Lung (tissue), 11 donors: ENCODE measurements at regions not wholly inside any gene's neighbourhood (a gene's known extent, or its start where the extent isn't known, plus 50 kb on each side); places are given as distances from the start of the nearest gene placed in this dataset.

ENCODE experiments used
- ATAC-seq: fragments of 200-7000 bp; cut with Tn5 transposase; one replicate; pipeline ENCODE4 v1.9.1; 2020; ENCODE audit warnings: moderate number of reproducible peaks; ENCODE audit not compliant: insufficient read depth, low FRiP score
- DNase-seq, 3 donors: peaks; one replicate each; pipeline ENCODE4 v3.0.0-alpha.2; 2013 to 2017
- H3K27ac ChIP-seq, 2 donors: one replicate each; pipeline ENCODE4 v1.5.1; 2013; ENCODE audit warnings: mild to moderate bottlenecking in 2 of 2, moderate library complexity in 2 of 2, control low read depth in 1 of 2, inconsistent platforms in 1 of 2, low read depth in 1 of 2, low read length in 1 of 2
- H3K27me3 ChIP-seq, 3 donors: one replicate each; pipeline ENCODE4 v1.5.1; 2013; ENCODE audit warnings: low read length in 2 of 3; ENCODE audit not compliant: control insufficient read depth in 3 of 3, insufficient read depth in 3 of 3
- H3K36me3 ChIP-seq, 4 donors: one replicate each; pipeline ENCODE4 v1.5.1; 2013; ENCODE audit warnings: low read length in 4 of 4, mild to moderate bottlenecking in 1 of 4, moderate library complexity in 1 of 4; ENCODE audit not compliant: control insufficient read depth in 4 of 4, insufficient read depth in 4 of 4
- H3K4me1 ChIP-seq, 5 donors: one replicate each; pipeline ENCODE4 v1.5.1; 2013; ENCODE audit warnings: low read length in 5 of 5, mild to moderate bottlenecking in 2 of 5, moderate library complexity in 1 of 5; ENCODE audit not compliant: control insufficient read depth in 5 of 5, insufficient read depth in 5 of 5
- H3K4me3 ChIP-seq: one replicate; pipeline ENCODE4 v1.5.1; 2013; ENCODE audit warnings: mild to moderate bottlenecking, control low read depth, moderate library complexity
- H3K9ac ChIP-seq, 2 donors: one replicate each; pipeline ENCODE4 v1.5.1; 2013; ENCODE audit warnings: low read length in 2 of 2, control low read depth in 1 of 2; ENCODE audit not compliant: insufficient read depth in 1 of 2
- H3K9me3 ChIP-seq, 4 donors: one replicate each; pipeline ENCODE4 v1.5.1; 2013; ENCODE audit warnings: low read length in 3 of 4, mild to moderate bottlenecking in 1 of 4, moderate library complexity in 1 of 4; ENCODE audit not compliant: control insufficient read depth in 4 of 4, insufficient read depth in 3 of 4
- WGBS, 2 donors: extraction: QIAGEN DNeasy Blood & Tissue Kit; methylation state at CpG; one replicate each; pipeline ENCODE4 v1.1.7; 2013; 5-methylcytosine and 5-hydroxymethylcytosine counted together
- TF ChIP-seq, protein P1 (sequence below): IDR thresholded peaks from 2 replicates; pipeline ENCODE4 v1.5.1; 2012; ENCODE audit warnings: mild to moderate bottlenecking; ENCODE audit errors: control extremely low read depth, extremely low read depth
- donor health status: control.
- donor health status: control.
- donor health status: Bipolar disorder and iron deficiency.
- donor health status: healthy.
- donor health status: DM: yes; HTN: yes; CAD: no.

DNA sequence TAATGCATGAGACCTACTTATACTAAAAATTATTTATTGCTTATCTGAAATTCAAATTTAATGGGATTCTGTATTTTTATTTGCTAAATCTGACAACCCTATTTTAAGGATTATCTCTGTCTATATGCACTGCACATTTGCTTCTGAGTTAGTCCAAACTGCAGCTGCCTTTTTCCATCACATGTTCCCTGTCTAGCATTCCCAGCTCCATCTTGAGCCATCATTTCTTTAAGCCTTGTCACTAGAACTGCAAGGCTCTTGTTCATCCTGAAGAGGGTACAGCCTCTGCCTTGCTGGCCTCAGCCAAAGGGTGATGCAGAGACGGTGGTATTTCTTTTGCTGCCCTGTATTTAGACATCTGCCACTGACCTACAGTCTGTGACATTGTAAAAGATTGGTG is 125.8 kb upstream of the STT3B start:
- no peak overlapping the region for H3K27ac ChIP-seq
- WGBS, 2 donors: 84 to 97% methylated on average over 1 of the region's 1 CpG
- H3K4me1 ChIP-seq: peaks cover 0 to 4% (median 0%) of the 10 kb centered on the region in 5 donors
- H3K9ac ChIP-seq: no peak overlapping the region
- no peak overlapping the region for H3K4me3 ChIP-seq
- H3K27me3 ChIP-seq: no peaks in the 10 kb centered on the region
- H3K9me3 ChIP-seq: no peaks in the 10 kb centered on the region
- ATAC-seq (no peak), DNase-seq (no peak)
- TF ChIP-seq, protein P1, sequence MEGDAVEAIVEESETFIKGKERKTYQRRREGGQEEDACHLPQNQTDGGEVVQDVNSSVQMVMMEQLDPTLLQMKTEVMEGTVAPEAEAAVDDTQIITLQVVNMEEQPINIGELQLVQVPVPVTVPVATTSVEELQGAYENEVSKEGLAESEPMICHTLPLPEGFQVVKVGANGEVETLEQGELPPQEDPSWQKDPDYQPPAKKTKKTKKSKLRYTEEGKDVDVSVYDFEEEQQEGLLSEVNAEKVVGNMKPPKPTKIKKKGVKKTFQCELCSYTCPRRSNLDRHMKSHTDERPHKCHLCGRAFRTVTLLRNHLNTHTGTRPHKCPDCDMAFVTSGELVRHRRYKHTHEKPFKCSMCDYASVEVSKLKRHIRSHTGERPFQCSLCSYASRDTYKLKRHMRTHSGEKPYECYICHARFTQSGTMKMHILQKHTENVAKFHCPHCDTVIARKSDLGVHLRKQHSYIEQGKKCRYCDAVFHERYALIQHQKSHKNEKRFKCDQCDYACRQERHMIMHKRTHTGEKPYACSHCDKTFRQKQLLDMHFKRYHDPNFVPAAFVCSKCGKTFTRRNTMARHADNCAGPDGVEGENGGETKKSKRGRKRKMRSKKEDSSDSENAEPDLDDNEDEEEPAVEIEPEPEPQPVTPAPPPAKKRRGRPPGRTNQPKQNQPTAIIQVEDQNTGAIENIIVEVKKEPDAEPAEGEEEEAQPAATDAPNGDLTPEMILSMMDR: no peak
- no peaks in the 10 kb centered on the region for H3K36me3 ChIP-seq

DNA sequence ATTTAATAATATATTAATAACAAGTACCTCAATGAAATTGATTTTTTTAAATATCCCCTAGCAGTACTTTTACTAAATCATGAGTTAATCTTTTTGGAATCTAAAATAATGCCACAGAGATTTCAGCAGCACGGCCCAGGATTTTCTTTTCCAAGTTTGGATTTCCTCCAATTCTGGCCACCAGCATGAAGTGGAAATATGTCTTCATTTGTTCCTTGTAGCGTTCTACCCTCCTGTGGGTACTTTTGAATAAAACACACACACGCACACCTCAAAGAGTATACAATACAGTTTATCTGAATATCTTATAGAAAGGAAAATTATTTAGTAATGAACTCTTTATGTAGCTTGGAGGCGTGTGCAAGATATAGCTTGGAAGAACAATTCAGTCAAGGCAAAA is 125.1 kb upstream of the STT3B start:
- WGBS, 2 donors: 72 to 84% methylated on average over 4 of the region's 4 CpGs
- no peak overlapping the region for H3K4me3 ChIP-seq
- ATAC-seq (no peak), DNase-seq (no peak)
- no peaks in the 10 kb centered on the region for H3K36me3 ChIP-seq
- no peaks in the 10 kb centered on the region for H3K27me3 ChIP-seq
- no peak overlapping the region for H3K27ac ChIP-seq
- H3K9me3 ChIP-seq: no peaks in the 10 kb centered on the region
- TF ChIP-seq, protein P1: no peak
- peaks cover 0 to 4% (median 0%) of the 10 kb centered on the region in 5 donors for H3K4me1 ChIP-seq
- H3K9ac ChIP-seq: no peak overlapping the region

DNA sequence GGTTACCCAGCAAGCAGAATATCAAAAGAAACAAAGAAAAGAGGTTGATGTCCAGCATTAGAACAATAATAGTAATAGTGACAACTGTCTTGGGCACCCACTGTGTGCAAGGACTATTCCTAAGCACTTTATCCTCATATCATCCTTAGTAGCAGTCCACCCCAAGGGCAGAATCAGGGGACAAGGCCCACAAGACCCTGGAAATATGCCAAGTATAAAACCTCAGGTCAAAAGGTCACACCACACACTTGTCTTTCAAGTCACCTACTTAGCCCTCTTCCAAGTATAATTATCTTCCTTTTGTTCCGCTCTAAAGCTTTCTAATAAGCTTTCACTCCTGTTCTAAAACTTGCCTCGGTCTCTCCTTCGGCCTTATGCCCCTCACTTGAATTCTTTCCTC is 124.0 kb upstream of the STT3B start:
- 95 to 96% methylated on average over 3 of the region's 3 CpGs for WGBS, 2 donors
- no peaks in the 10 kb centered on the region for H3K9me3 ChIP-seq
- H3K4me3 ChIP-seq: no peak overlapping the region
- TF ChIP-seq, protein P1: no peak
- no peaks in the 10 kb centered on the region for H3K36me3 ChIP-seq
- no peak overlapping the region for H3K9ac ChIP-seq
- no peaks in the 10 kb centered on the region for H3K27me3 ChIP-seq
- H3K4me1 ChIP-seq: peaks cover 0 to 4% (median 0%) of the 10 kb centered on the region in 5 donors
- no peak for DNase-seq
- H3K27ac ChIP-seq: no peak overlapping the region
- no peak for ATAC-seq

DNA sequence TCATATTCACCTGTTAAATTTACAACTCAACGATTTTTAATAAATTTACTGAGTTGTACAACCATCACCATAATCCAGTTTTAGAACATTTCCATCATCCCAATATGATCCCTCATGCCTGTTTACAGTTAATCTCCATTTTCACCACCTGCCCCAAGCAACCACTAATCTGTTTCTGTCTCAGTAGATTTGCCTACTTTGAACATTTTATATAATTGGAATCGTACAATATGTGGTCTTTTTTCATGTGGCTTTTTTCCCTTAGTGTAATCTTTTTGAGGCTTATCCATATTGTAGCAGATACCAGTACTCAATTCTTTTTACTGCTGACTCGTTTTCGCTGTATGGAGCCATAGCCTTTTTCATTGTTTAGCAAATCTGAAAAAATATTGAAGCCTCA is 123.3 kb upstream of the STT3B start:
- Histone ChIP-seq H3K27me3 (no peaks in the 10 kb centered on the region), H3K4me3 (no peak overlapping the region), H3K9ac (no peak overlapping the region), H3K27ac (no peak overlapping the region), H3K4me1 (peaks cover 0 to 4% (median 0%) of the 10 kb centered on the region in 5 donors), H3K36me3 (no peaks in the 10 kb centered on the region), H3K9me3 (no peaks in the 10 kb centered on the region)
- TF ChIP-seq, protein P1: no peak
- ATAC-seq (no peak), DNase-seq (no peak)
- WGBS, 2 donors: 93 to 96% methylated on average over 4 of the region's 4 CpGs
